ENCODE measurements at regions not wholly inside any gene's neighbourhood (a gene's known extent, or its start where the extent isn't known, plus 50 kb on each side); places are given as distances from the start of the nearest gene placed in this dataset.

DNA sequence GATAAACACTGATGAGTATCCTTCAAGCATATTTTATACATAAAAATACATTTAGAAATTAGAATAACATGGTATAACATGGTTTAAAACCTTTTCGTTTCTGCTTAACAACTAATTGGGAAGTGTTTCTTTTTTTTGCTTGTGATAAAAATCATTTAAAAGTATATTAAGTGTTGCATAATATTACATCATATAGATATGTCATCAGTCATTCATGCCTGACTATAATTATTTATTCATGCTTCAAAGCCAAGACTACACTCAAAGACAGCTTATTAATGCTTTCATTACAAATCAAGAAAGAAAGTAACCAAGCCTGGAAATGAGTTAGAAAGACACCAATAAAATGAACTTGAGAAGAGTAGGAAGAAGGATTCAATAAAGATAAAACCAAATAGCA lies 136.6 kb upstream of the TP63 start:
- ATAC-seq, result no peak
- intact Hi-C loops (cut with DNase I), result no loop called here
- DNase-seq (ENCODE audit: low spot score), result no peak

DNA sequence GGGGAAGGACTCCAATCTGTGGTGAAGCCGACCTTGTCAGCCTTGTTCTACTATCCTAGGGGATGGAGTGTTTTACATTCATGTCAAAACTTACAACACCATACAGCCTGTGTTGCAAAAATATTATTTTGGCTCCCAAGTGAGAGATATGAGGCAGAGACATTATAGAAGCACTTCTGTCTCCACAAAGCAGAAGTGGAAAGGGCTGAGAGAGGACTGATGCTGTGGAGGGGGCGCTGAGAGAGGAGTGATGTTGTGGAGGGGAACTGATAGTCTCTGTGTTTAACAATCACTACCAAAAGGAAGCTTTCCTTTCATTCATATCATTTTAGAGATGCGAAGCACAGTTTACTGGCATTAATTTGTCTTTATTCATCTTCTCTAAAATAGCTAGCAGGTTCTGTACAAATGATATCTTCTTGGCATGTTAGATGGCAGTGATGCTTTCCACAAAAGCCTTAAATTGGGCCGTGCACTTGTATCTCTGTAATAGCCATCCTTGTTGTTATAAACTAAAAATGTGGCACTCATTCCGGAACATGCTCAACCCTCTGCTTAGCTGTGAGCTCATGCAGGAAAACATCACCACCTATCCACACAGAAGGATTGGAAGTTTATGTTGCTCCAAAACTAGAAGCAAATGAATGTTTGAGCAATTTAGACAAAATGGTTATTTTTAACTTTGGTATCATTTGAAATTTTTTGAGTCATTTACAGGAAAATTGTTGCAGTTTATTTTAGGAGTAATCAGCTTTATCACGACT lies 134.6 kb upstream of the TP63 start:
- intact Hi-C loops (cut with DNase I), result no loop called here
- DNase-seq (ENCODE audit: low spot score) (no peak), ATAC-seq (no peak)

DNA sequence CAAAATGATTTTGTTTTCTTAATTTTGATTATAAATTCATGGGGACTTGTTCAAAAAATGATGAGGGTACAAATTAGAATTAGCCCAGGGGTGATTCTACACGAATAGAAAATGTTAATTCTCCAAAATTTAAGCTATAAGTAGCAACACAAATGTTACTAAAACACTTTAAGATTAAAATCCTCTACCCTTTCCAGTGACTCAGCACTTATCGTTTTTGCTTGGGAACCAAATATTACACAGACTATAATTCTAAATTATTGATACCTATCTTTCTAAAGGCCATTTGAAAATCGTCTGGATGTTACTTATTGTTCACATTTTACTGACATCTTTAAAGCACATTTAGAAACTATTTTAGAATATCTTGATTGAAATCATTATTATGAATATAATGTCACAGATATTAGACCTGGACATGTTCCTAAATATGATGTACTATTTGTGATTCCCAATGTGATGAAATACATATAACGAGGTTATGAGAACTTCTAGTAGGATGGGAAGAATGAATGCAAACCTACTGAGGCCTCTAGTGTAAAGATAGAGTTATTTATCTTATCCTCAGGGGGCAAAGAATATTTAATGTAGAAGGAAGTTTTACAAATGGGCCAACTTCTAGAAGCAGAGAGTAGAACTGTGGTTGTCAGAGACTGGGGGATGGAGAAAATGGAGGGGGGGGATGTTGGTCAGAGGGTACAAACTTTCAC lies 132.0 kb upstream of the TP63 start:
- ATAC-seq (no peak), DNase-seq (ENCODE audit: low spot score) (no peak)
- intact Hi-C loops (cut with DNase I), result no loop called here

DNA sequence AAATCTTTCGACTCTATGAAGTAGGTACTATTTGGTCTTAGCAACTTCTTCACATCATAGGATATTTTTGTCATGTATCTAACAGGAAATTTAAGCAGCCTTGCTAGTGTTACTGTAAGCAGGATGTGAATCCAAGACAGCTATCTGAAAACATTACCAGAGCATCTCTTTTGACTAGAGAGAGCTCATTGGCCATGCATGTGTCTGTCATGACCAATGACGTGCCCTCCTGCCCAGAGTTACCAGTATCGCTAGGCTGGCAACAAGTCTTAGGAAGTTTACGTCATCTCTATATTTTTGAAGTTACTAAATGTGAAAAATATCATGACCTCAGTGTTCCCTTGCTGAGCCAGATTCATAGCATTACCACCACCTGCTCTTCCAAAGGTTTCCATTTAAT lies 130.9 kb upstream of the TP63 start:
- intact Hi-C loops (cut with DNase I), result no loop called here
- ATAC-seq, result no peak

DNA sequence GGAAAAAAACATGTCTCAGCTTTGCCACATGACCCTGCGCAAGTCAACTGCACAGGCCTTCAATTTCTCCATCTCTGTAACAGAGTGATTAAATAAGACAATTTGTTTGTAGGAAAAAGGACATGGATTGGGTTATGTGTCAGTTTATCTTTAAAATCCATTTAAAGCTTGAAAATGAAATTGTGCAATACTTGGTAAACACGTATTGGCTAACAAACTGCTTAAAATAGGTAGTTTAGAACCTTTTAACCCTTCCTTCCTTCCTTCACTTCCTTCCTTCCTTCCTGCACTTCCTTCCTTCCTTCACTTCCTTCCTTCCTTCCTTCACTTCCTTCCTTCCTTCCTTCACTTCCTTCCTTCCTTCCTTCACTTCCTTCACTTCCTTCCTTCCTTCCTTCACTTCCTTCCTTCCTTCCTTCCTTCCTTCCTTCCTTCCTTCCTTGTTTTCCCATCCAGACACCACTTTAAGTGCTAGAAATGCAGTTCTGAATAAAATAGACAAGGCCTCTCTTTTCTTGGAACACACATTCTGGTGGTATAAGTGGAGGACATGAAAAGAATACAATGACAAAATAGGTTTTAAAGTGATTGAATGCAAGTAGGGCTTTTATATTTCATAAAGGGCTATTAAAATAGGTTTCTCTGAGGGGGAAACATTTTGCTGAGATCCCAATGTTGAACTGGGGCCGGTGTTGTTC lies 130.2 kb upstream of the TP63 start:
- no peak for DNase-seq (ENCODE audit: low spot score)
- no peak for ATAC-seq
- intact Hi-C loops (cut with DNase I), result no loop called here

More for the DNA sequence above, 130.9 kb upstream of the TP63 start:
- no peak for DNase-seq (ENCODE audit: low spot score)

DNA sequence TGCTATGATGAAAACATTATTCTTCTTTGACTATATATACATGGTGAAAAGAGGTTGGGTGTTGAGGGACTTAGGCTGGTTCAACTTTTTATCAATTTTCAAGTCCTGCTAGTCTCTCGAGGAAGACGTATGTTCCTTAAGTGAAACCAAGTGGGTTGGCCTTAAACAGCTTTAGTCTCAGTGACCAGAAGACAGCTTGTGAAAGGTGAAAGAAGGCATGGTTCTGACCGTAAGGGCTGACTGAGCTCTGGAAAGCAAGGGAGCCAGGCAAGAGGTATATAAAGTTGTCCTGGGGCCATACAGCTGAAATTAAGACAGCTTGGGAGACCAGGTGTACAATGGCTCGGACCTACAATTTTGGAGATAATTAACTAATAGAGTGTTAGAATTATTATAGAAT lies 128.9 kb upstream of the TP63 start:
- ATAC-seq, result no peak
- intact Hi-C loops (cut with DNase I), result no loop called here

DNA sequence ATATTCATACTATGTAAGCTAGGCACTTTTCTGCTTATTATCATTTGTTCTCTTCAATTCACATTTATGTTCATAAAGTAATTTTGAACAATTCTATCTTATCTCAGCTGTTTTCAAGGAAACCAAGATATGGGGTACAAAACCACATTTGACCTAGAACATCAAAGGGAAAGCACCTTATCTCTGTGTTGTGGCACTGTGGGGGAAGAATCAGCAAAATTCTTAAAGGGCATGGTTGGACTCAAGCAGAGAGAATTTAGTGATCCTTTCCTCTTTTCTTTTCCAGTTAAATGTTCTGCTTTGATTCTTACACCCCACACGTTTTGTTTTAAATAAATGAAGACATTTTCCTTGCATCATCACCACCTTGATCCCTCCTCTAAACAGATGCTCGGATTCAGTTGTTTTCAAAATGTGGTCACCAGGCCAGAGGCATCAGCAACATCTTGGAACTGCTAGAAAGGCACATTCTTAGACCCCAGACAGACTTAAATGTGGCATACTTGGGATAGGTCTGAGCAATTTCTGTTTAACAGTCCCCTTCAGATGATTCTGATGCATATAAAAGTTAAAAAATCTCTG lies 128.4 kb upstream of the TP63 start:
- ATAC-seq (no peak), DNase-seq (ENCODE audit: low spot score) (no peak)
- intact Hi-C loops (cut with DNase I), result no loop called here

More for the DNA sequence above, 128.9 kb upstream of the TP63 start:
- DNase-seq (ENCODE audit: low spot score), result no peak

DNA sequence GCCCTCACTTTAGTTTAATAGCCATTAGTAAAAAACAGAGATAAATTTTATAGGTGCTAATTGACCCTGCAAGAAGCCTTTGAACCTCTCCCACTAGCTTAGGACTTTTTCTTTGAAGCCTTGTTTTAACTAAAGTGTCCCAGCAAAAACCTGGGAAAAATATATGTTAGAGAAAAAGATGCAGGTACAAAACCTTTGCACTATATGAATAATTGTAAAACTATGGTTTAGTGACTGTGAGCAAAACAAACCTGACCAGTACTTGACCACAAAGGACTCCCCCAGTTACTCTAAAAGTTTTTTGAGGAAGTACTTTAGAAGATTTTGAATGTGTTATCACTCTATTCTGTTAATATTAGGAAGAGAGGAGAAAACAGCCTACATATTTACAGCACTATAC lies 123.3 kb upstream of the TP63 start:
- no peak for DNase-seq (ENCODE audit: low spot score)
- ATAC-seq, result no peak
- intact Hi-C loops (cut with DNase I), result no loop called here

DNA sequence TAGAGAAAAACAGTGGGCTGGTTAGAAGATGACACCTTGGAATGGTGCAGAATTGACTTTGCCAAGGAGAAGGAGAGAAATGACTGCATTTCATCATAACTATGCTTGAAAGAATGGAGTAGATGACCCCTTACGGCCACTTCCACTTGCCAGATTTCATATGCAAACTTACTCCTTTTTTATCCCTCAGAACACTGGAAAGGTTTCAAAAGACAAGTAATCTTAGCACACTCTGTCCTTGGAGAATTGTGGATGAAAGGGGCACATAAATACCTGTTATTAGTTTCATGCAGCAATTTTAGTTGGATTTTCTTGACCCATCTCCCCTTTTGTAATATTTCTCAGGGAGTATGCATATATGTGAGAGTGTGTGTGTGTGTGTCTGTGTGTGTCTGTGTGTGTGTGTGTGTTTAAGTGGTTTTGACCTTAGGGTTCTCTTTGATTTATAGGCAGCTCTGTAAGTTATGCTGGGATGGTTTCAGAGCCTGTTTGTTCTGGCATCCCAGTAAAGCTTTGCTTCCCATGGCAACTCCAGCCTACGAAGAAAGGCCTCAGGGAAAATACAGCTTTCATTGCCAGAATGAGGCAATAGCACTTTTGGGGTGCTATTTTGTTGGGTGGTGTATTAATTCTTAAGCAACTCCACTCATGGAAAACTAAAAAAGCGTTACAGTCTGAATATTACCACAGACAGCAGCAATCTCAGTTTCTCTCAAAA lies 122.2 kb upstream of the TP63 start:
- intact Hi-C loops (cut with DNase I), result no loop called here
- DNase-seq (ENCODE audit: low spot score) (no peak), ATAC-seq (peak; percentile 86)

DNA sequence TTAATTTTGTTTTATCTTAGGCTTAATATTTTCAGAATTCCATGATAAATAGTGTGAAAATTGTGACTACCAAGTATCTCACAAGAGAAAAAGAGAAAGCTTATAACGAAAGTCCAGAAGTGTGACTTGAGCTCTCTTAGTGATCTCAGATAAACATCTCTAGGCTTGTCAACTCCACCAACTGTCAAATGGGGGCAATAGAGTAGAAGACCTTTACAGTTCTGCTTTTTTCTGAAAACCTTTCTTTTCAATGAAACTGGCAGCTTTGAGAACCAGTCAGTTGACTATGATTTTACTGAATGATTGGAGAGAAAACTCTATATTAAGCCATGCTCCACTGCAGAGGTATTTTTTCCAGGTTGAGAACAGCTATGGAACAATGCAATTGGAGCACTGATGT lies 119.2 kb upstream of the TP63 start:
- no peak for ATAC-seq

DNA sequence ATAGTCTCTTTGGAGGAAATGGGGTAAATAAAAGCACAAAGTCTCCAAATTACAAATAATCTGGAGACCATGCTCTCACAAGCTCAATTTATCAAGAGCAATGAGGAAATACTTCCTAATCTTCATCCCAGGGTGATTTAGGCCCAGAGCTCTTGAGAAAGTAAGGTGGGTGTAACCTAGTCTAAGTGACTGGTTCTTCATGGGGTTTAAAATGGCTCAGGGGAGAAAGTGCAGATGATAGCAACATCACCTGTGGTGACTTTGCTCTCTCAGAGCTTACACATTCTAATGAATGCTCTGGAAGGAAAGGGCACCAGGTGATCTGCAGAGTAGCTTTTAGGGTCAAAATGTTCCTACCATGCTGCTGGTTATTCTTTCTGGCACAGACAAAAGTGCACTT lies 118.4 kb upstream of the TP63 start:
- intact Hi-C loops (cut with DNase I), result no loop called here
- DNase-seq (ENCODE audit: low spot score), result no peak
- ATAC-seq, result no peak

More for the DNA sequence above, 119.2 kb upstream of the TP63 start:
- intact Hi-C loops (cut with DNase I), result no loop called here
- no peak for DNase-seq (ENCODE audit: low spot score)

DNA sequence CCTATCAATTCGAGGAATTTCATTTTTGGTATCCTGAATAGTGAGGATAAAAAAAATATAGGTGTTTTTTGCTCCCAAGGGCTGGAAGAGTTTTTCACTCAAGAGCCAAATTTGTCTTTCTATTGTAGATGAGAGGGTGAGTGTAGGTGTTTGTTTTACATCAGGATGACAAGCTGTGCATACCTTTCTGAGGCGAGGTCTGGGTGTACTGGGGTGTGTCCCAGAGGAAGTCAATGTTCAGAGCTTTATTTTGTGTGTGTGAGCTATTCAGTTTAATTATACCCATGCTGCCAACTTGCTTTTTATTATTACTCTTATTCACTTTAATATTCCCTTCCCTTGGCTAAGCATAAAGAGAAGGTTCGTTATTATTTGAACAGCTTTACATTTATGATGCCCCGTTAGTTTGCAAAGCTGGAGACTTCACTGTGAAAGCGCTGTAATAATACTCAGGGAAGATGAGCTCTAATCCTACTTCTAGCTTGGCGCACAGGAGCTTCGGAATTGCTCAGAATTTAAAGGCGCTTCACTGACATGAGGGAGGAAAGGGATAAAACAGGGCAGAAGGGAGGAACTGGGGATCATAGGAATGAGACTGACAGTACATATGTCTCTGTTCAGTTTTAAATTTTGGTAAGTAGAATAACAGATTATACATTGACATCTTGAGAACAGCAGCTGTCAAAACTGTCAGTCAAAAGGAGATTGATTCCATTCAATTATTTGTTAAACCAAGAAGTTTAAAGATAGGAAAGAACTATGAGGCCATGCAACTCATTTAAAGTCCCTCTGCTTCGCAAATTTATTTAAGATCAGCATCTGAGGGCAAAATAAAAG lies 117.7 kb upstream of the TP63 start:
- no peak for DNase-seq (ENCODE audit: low spot score)
- intact Hi-C loops (cut with DNase I), result no loop called here
- peak; percentile 45 for ATAC-seq

DNA sequence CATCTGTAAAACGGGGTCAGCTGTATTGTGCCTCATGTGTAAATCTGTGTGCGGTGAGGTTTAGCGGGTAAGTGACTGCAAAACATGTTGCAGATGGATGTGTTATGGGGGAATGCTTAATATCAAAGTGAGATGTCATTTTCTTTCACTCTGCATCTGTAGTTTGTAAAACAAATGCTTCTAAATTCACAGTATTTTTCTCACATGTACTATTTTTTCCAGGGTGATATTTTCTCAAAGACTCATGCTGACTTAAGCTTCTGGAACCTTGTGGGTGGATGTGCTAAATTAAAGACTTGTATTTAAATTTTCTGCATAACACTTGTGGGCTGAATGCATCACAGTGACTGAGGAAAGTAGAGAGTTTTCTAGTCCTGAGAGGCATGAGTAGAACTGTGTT lies 115.2 kb upstream of the TP63 start:
- ATAC-seq, result no peak
- intact Hi-C loops (cut with DNase I), result no loop called here
- DNase-seq (ENCODE audit: low spot score), result no peak

DNA sequence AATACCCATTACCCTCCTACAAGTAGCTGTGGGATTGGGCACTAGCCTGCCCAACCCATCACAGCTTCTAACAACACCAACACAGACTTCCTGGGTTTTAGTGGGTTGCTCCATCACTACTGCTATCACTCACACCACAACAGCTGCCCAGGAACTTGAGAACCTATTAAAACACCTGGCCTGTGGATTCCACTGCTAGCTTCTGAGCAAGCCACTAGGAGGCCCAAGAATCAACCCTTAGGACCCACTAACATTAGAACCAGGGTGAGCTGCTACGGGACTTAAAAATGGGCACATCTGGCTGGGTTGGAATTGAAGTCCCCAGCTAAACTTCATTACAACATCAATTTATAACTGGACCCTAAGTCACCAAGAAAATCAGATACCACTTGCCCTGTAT lies 113.2 kb upstream of the TP63 start:
- DNase-seq (ENCODE audit: low spot score), result no peak
- intact Hi-C loops (cut with DNase I), result no loop called here

DNA sequence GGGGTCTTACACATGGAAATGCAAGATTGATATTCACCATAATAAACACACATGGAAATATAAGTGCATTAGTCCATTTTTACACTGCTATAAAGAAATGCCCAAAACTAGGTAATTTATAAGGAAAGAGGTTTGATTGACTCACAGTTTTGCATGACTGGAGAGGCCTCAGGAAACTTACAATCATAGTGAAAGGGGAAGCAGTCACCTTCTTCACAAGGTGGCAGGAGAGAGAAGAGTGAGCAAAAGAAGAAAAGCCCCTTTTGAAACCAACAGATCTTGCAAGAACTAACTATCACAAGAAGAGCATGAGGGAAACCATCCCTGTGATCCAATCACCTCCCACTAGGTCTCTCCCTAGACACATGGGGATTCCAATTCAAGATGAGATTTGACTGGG lies 111.7 kb upstream of the TP63 start:
- no peak for ATAC-seq
- intact Hi-C loops (cut with DNase I), result no loop called here

More for the DNA sequence above, 113.2 kb upstream of the TP63 start:
- no peak for ATAC-seq

DNA sequence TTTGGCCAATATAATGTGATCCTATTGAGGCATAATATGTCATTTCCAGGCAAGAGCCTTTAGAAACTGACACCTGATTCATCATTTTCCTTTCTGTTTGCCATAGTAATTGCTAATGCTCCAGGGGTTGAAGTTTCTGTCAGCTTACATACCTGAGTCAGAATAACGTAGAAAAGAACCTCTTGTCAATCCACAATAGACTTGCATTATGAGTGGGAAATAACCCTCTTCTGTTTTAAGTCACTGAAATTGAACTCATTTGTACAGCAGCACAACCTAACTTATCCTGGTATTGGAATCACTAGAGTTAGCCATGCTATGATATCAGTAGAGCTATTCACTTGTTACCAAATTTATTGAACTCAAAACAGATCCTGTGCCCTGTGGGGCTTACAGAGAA lies 101.7 kb upstream of the TP63 start:
- intact Hi-C loops (cut with DNase I), result no loop called here
- ATAC-seq (no peak), DNase-seq (ENCODE audit: low spot score) (no peak)

More for the DNA sequence above, 111.7 kb upstream of the TP63 start:
- DNase-seq (ENCODE audit: low spot score), result no peak

DNA sequence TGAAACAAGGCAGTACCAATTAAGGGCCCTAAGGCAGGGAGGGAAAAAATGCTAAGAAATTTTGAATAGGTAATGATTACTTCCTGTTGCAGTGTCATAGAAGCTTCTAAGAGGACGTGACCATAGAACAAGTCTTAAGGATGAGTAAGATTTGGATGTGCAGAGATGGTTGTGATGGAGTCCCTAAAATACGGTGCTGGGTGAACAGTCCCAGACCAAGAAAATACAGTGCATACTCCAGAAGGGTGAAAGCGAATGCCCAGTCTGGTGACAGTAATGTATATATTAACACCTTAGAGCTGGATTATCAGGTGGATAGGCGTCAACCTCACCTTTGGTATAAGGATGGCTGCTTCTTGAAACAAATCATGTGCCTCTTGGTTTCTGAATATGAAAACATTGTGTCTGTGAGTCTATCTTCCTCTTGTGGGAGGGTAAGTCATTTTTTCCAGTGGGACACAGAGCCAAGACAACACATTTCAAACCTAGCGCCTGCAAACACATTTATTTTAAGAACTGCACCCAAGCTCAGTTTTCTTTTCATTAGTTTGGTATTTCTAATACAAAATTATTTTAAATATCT lies 101.2 kb upstream of the TP63 start:
- DNase-seq (ENCODE audit: low spot score) (no peak), ATAC-seq (no peak)
- intact Hi-C loops (cut with DNase I), result no loop called here

DNA sequence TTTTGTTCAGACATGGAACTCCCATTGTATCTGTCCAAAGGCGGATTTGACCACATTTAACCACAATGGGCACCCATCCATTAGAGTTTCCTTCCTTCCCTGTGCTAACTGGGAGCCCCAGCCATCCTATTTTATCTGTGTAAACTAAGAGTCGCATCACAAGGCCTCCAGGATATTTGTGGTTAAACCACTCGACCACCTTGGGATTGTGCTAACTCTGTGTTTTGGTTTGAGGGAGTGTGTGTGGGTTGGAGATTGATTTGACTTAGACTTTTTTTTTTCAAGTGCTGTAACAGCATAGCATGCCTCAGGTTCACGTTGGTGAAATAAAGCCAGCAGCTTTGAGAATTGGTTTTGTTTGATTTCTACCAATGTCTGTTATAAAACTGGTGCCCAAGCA lies 100.4 kb upstream of the TP63 start:
- DNase-seq (ENCODE audit: low spot score) (no peak), ATAC-seq (no peak)
- intact Hi-C loops (cut with DNase I), result no loop called here

All from sciatic nerve (tissue), 2 donors.